SIG-M5 (cell line): ENCODE measurements at regions not wholly inside any gene's neighbourhood (a gene's known extent, or its start where the extent isn't known, plus 50 kb on each side); places are given as distances from the start of the nearest gene placed in this dataset.
"Not testable (repeated sequence)": the region's sequence is repeated elsewhere in the genome, so short reads cannot be mapped to it uniquely, and the experiment has no call there.

Source experiments
- DNase-seq: peaks from one replicate; lab custom pipeline; 2025; lab: John Stamatoyannopoulos, UW

DNA sequence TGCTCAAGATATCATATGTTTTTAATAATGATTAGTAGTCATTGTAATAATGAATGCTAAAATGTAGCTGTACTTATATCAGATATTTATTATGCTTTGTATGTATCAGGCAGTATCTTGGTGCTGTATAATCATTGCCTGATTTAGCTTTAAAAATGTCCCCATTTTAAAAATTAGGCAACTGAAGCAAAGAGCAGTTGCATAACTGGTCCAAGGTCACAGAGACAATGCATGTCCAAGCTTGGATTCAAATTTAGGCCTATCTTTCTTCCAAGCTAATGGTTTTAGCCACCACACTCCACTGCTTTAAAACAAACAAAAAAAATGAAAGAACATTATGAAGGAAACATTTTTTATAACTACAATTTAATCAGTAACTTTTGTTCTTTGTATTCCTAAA lies 725.8 kb upstream of the RAG2 start:
- no peak for DNase-seq

DNA sequence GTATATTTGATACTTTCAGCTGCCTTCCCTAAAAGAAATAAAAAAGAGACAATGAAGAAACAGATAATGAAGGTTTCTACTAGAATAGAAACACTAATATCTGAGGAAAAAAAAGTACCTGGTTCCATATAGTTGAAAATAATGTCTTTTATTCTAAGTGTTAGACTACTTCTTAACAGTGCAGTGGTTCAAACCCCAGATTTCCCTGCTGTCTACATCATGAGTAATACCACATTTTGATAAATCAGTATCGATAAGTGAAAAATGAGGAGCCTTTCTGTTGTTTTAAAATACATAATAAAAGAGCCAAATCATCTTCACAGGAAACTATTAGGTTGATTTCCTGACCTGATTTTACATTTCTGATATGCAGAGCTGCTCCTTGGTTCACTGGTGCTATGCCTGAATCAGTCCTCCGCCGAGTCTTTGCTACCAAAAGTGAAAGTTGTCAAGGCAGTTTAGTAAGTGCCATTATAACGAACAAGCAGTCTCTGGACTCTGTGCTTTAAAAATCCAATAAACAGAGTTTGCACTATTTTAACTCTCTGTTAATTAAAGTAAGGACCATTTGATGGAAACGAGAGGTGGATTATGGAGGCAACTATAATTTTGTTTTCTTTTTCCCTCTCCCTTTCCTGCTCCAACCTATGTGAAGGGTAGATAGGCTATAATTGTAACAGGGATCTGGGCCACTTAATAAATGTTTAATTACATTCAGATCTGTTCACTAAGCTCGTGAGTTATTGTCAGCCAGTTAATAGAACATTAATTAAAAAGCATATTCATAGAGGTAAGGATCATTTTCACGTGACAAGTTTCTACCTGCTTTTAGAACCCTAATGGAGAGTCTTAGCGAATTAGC lies 724.5 kb upstream of the RAG2 start:
- DNase-seq: no peak

DNA sequence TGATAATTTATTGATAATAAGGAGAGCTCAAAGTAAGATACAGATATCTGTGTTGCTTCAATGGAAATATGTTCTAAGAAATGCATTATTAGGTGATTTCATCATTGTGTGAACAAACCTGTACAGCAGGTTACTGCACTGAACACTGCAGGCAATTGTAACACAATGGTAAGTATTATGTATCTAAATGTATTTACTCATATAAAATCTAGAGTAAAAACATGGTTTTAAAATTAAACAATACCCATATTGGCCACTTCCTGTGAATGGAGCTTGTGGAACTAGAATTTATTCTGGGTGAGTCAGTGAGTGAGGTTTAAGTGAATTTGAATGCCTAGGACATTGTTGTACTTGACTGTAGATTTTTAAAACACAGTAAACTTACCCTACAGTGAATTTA lies 722.9 kb upstream of the RAG2 start:
- DNase-seq: no peak

DNA sequence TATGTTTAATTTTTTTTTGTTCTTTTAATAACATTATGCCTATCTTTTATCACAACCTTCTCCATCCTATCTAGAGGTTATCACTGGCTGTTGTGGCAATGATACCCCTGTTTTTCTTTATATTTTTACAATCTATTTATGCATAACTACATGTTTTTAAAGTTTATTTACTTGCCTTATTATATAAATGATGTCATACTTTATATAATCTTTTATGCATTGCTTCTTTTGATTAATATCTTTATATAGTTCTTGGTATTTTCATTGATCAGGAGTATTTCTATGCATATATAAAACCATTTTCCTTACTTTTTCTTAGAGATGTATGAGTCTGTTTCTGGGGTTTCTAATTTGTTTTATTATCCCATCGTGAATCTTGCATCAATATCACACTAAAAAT lies 719.8 kb upstream of the RAG2 start:
- no peak for DNase-seq

DNA sequence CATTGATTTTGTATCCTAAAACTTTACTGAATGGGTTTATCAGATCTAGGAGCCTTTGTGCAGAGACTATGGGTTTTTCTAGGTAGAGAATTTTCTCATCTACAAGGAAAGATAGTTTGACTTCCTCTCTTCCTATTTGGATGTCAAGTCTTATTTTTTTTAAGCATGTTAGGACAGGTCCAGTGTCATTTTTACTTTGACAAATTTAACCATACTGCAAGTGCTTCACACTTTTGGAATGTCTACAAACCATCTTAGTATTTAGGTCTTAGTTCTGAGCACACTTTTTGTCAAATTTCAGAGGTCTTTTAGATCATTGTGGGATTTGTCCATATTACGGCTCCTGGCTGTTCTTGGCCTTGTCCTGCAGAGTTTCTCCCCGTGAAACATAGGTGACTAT lies 715.2 kb upstream of the RAG2 start:
- DNase-seq: no peak

DNA sequence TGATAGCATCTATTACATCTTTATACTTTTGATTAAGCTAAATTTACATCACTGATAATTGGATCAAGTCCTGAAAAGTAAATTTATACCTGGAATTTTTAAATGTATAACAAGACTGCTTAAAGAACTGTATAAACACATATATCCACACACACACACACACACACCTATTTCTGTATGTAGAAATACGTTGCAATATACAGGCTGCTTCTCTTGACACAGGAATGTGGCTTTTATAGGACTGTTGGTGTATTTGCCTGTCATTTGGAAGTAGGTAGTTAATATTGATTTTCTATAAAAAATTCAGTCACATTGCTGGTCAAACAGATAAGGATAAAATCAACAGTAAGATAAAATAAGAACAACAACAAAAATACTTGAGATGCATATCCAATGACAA lies 708.5 kb upstream of the RAG2 start:
- no peak for DNase-seq

DNA sequence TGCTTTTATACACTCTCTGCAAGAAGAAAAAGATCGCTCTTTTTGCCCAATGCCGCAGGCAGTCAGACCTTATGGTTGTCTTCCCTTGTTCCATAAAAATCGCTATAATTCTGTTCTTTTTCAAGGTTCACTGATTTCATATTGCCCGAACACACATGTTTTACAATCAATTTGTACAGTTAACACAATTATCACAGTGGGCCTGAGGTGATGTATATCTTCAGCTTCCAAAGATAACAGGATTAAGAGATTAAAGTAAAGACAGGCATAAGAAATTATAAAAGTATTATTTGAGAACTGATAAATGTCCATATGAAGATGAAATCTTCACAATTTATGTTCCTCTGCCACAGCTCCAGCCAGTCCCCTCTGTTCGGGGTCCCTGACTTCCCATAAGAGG lies 703.4 kb upstream of the RAG2 start:
- DNase-seq: not testable (repeated sequence)

DNA sequence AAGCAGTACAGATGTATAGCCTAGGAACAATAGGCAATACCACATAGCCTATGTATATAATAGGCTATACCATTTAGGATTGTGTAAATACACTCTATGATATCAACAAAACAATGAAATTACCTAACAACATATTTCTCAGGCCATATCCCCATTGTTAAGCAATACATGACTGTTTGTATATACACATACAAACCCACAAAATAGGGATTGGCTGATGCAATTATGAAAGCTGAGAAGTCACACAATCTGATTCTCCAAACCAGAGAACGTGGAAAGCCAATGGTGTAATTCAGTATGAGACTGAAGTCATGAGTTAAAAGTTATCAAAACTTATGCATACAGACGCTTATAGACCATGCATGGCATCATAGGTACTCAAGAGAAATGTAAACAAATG lies 700.1 kb upstream of the RAG2 start:
- no peak for DNase-seq

DNA sequence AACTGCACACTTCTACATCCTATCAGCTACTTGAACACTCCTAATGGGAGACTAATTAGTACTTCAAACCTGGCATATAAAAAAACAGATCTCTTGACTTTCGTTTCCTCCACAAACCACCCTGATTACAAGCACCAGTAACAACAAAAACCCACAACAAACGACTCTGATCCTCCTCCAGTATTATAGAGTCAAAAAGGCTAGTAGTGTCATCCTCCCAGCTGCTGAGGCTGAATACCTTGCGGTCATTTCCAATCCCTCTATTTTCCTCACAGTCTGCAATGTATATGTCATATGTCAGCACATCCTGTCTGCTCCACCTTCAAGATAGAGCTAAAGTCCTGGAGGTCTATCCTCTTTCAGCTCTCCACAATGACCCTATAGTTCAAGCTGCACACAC lies 688.9 kb upstream of the RAG2 start:
- DNase-seq: no peak

DNA sequence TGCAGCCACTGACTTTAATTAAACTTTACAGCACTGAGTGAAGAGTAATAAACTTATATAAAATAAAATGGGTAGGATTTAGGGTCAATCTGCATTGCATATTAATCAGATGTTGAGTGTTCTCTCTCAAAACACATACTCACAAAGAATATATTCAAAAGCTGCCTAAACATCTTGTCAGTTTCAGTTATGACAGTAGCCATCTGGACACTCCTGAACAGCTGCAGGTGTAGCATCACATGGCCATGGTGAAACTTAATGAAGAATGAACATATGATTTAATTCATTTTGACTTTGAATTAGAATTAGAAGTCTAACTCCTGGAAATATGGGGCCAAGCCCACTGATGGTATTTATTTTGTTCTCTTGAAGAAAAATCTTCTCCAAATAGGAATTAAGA lies 684.3 kb upstream of the RAG2 start:
- no peak for DNase-seq

DNA sequence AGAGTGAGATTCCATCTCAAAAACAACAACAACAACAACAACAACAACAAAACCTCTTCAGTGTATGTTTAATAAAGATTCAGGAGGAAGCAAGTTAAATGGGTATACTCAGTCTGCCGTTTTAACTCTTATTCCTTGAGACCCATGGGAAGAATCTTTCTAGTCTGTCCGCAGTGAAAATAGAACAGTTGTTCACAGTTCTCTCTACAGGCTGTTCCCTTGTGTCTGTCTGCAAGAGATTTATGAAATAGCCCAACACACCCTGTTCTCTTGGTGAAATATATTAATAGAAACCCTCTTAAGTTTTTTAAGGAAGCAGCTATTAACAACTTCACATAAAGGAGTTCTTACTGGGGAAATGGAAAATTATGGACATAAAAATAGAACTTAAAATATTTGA lies 682.2 kb upstream of the RAG2 start:
- DNase-seq: no peak

DNA sequence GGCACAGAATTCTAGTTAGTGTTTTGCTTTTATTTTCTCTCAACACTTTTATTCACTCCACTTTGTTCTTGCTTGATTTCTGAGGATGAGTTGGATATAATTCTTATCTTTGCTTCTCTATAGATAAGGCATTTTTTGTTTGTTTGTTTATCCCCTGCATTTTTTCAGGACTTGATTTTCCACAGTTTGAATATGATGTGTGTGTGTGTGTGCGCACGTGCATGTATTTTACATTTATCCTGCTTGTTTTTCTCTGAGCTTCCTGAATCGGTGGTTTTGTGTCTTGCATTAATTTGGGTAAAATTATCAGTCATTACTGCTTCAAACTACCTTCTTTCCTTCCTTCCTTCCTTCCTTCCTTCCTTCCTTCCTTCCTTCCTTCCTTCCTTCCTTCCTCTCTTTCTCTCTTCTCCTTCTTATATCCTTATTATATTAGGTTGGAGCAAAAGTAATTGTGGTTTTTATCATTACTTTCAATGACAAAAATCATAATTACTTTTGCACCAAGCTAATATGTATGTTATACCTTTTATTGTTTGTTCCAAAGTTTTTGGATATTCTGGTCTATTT lies 679.9 kb upstream of the RAG2 start:
- DNase-seq: no peak

DNA sequence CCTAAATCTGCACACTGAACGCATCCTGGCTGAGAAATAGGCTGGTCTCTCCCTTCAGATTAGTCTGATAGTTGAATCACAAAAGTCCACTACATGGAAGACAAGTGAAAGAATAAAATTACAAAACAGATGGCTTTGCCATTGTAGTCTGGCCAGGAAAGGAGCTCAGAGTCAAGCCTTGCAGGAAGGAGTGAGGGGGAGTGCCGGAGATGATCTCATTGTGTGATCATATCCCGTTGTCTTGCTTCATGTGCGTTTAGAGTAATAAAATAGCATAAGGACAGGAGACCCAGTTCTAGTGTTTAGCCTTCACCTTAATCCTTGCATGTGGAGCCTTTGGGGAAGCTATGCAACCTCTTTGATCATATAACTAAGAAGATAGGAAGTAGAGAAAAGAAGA lies 666.7 kb upstream of the RAG2 start:
- no peak for DNase-seq

DNA sequence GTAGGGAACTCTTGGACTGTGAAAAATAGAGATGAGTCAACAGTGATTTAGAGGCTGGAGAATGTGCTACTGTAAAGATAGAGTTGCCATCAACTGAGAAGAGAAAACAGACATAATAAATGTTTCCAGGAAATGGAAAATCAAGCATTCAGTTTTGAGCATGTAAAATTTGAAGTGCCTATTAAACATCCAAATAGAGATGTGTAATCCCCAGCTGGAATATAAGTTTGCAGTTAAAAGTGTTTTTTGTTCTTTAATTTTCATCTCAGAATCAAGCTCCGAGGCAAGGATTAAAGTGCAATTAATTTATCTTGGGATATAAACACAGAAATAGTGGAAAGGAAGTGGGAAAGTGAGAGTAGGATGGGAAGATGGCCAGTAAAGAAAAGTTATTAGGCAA lies 666.0 kb upstream of the RAG2 start:
- no peak for DNase-seq

DNA sequence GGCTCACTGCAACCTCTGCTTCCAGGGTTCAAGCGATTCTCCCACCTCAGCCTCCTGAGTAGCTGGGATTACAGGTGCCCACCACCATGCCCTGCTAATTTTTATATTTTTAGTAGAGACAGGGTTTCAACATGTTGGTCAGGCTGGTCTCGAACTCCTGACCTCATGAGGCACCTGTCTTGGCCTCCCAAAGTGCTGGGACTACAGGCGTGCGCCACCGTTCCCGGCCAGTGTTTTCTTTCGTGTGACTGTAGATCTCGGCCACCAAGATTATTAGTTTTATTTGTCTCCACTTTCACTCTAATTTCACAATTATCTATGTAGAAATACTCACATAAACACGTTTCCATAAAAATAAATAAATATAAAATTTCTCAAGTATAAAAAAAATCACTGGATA lies 665.4 kb upstream of the RAG2 start:
- not testable (repeated sequence) for DNase-seq

DNA sequence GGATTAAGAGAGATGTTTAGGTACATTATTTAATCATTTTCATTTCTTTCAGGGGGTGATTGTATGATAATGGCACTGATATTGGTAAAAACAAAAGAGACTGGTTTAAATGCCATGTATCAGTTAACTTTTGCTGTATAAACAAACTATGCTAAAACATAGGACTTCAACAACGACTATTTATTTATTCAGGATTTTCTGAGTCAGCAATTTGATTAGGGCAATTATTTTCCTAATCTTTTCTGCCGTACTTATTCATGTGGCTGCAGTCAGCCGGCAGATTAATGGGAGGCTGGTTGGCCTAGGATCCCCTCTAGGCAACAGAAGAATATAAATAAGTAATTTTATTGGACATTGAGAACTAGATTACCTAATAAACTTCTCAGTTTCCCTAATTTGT lies 661.7 kb upstream of the RAG2 start:
- DNase-seq: no peak

DNA sequence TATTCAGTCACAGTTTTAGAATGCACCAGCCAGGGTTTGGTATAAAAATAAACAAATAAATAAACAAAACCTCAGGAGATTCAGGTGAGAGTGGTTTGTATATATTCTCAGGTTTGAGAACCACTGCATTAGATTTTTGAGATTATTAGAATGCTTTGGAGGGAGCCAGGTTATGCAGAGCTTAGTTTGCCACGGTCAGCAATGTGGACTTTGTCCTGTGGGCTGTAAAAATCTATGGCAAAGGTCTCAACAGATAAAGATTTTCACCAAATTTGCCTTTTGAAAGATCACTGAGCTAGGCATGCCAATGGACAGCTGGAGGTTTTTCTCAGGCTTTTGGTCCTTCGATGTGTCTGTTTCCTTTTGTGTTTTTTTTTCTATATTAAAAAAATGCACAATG lies 650.1 kb upstream of the RAG2 start:
- no peak for DNase-seq

DNA sequence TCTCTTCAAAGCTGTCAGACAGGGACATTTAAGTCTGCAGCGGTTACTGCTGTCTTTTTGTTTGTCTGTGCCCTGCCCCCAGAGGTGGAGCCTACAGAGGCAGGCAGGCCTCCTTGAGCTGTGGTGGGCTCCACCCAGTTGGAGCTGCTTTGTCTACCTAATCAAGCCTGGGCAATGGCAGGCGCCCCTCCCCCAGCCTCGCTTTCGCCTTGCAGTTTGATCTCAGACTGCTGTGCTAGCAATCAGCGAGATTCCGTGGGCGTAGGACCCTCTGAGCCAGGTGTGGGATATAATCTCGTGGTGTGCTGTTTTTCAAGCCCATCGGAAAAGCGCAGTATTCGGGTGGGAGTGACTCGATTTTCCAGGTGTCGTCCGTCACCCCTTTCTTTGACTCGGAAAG lies 648.1 kb upstream of the RAG2 start:
- DNase-seq: not testable (repeated sequence)

DNA sequence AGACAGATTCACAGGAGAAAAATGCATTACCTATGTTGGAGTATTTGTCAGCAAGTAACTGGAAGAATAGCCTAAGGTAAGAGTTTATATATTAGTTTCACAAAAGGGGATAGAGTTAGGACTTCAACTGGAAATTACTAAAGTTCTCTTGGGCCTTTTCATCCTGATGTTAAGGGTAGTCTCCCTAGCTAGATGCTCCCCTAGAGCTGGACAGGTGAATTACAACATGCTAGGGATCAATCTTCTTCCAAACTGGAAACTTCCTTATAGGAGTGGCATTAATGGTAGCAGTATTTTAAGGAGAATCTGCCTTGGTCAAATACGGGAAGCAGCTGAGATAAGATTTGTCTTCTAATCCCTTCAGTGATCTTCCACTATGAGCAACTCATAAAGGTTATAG lies 632.8 kb upstream of the RAG2 start:
- no peak for DNase-seq

DNA sequence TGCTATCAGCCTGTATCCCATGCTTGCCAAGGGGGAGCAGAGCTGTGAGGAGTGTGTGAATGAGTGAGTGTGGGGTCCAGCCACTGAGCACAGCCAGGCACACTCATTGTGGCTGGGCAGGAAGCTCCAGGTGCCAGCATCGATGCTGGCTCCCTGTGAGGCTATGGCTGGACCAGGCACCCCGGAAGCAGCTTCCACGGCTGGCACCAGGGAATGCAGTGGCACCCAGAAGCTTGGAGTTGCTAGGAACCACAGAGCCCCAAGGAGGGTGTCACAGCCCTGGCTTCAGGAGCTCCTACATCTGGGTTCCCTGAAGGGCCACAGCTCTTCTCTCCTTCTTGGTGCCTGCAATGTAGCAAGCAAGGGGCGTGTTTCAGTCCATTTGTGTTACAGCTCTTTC lies 625.9 kb upstream of the RAG2 start:
- DNase-seq: no peak

DNA sequence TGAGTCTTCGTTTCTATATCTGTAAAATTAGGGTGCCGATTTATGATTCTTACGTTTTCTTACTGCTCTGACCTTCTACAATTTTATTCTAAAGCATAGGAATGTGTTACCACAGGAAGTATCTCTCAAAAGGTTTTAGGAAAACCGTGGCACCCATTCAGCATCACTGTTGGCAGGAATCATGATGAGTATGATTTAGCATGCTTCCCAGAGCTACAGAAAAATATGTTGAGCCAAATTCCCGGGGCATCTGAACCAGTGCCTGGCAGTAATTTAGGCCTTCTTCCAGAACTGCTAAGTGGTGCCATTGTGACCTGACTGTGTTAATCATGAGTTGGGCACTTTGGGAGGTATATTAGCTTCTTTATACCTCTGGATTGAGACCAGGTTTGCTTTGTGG lies 605.0 kb upstream of the RAG2 start:
- no peak for DNase-seq

DNA sequence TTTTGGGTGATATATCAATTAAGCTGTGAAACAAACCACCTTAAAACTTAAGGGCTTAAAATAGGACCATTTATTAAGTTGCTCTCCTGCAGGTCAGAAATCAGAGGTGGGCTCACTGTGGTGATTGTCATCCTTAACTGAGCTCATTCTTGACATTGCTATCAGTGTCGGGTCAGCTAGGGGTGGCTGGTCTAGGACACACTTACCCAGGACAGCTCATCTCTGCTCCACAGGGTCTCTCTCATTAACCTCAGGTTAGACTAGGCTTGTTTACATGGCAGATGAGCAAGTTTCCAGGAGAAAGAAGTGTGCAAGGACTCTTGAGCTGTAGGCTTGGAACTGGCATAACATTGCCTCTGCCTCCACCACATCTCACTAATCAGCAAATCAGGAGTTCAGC lies 601.0 kb upstream of the RAG2 start:
- no peak for DNase-seq

DNA sequence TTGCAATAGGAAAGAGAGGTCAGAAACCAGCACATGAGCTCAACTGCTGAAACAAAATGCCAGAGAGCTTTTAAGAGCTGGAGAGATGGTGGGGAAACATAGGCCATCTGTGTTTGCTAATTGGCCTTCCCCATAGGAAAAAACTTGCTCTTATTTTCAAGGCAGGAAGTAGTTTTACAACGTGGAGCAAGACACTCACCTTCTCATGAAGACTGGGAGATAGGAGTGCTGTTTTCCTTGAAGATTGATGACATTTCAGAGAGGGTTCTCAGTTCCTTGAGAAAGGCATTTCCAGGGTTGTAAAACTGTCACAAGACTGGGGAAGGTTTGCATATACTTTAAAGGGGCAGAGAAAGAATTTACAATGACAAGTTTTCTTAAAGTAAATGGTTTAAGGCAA lies 586.3 kb upstream of the RAG2 start:
- DNase-seq: no peak

DNA sequence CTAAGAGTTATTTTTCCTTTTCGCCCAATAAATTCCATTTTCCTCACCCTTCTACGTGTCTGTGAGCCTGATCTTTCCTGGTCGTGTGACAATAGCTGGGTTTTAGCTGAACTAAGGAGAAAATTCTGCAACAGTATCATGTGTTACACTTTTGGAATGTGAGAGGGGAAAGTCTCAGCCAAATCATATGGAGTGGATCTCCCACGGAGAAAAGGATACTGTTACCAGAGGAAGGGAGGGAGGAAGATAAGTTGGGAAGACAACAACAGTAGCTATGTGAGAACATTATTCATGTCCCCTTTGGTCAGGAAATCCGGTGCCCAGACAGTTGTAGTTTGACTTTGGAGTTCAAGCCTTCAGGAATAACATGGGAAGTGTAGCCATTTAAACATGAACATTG lies 584.0 kb upstream of the RAG2 start:
- DNase-seq: no peak
